GM23248 (cell line): ENCODE measurements at regions not wholly inside any gene's neighbourhood (a gene's known extent, or its start where the extent isn't known, plus 50 kb on each side); places are given as distances from the start of the nearest gene placed in this dataset.

Experiments used
- EZH2 ChIP-seq: fragments of 200-600 bp; sonication (generic); IDR thresholded peaks from 2 replicates; pipeline ENCODE4 v1.6.1; 2018; ENCODE audit warnings: antibody characterized with exemption, mild to moderate bottlenecking; ENCODE audit not compliant: insufficient read depth, poor library complexity, severe bottlenecking
- EZH2phosphoT487 ChIP-seq: fragments of 200-600 bp; sonication (generic); IDR thresholded peaks from 2 replicates; pipeline ENCODE4 v1.6.1; 2018; ENCODE audit warnings: antibody characterized with exemption, moderate library complexity, mild to moderate bottlenecking, low read depth; ENCODE audit not compliant: insufficient read depth

DNA sequence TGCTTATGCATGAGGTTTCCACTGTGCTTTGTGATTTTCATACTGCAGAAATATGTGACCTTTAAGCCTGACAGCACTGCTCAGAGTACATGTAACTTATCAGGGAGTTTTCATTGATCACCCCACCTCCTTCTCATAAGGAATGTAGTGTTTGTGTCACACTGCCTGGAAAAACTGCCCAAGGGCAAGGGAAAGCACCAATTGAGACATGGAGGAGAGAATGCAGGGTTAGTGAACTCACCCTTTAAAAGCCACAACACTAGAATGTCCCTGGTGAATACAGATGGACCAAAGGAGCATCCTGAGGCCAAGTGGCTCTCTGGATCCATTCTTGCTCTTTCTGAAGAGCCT lies 147.2 kb upstream of the SPATS2L start:
- no peak for TF ChIP-seq EZH2
- TF ChIP-seq EZH2phosphoT487, result no peak
